ENCODE measurements at regions not wholly inside any gene's neighbourhood (a gene's known extent, or its start where the extent isn't known, plus 50 kb on each side); places are given as distances from the start of the nearest gene placed in this dataset.

GRCh38 chr18:63042351-63042750 lies 277.2 kb downstream of the BCL2 start:
- TF ChIP-seq CTCF (IDR thresholded peaks at IDR 0.05; ENCODE audit: low read length) = no peak
- TF ChIP-seq EZH2 (optimal IDR thresholded peaks at IDR 0.05; ENCODE audit: low read depth, low read length) = no peak
- TF ChIP-seq EZH2phosphoT487 (IDR thresholded peaks at IDR 0.05; ENCODE audit: low read length) = no peak
